WTC11 (cell line): ENCODE measurements at regions not wholly inside any gene's neighbourhood (a gene's known extent, or its start where the extent isn't known, plus 50 kb on each side); places are given as distances from the start of the nearest gene placed in this dataset.

ENCODE experiments used
- ATF1 ChIP-seq: sonication (generic); formaldehyde crosslinking; IDR thresholded peaks from 2 replicates; pipeline ENCODE4 v1.8.1; 2023; ENCODE audit warnings: mild to moderate bottlenecking, moderate library complexity, missing genetic modification reagents
- ZNF423 ChIP-seq: fragments of 250-450 bp; sonication (Bioruptor Pico); IDR thresholded peaks from 2 replicates; pipeline ENCODE4 v2.1.2; 2022; ENCODE audit warnings: mild to moderate bottlenecking, moderate library complexity

GRCh38 chr17:27066315-27066714, 227.6 kb upstream of the WSB1 start:
- no peak for TF ChIP-seq ZNF423 (CRISPR knock-in tag)
- TF ChIP-seq ATF1 (CRISPR knock-in tag), result no peak
